Common myeloid progenitor, CD34-positive (primary cell): ENCODE measurements at regions not wholly inside any gene's neighbourhood (a gene's known extent, or its start where the extent isn't known, plus 50 kb on each side); places are given as distances from the start of the nearest gene placed in this dataset.

Experiments
- CTCF ChIA-PET: fragments of 350-600 bp; sonication (Branson Sonifier 250); formaldehyde crosslinking; loops from one replicate; lab custom pipeline; 2021; ENCODE audit warnings: antibody characterized with exemption; lab: Charles Lee
- POLR2A ChIA-PET: fragments of 350-600 bp; sonication (Branson Sonifier 250); formaldehyde crosslinking; loops from one replicate; lab custom pipeline; 2021; ENCODE audit warnings: antibody characterized with exemption; lab: Charles Lee
- DNase-seq, 3 donors: peaks; one replicate each; pipeline versions ENCODE4 v3.0.0 to v3.0.0-alpha.2; 2013
- H3K27ac ChIP-seq, 2 experiments: 1 replicate in 1 of 2; 2 replicates in 1 of 2; pipeline ENCODE4 v1.7.0; 2013; ENCODE audit warnings: inconsistent platforms in 2 of 2, low read length in 2 of 2, mild to moderate bottlenecking in 2 of 2, low read depth in 1 of 2, moderate library complexity in 1 of 2; ENCODE audit not compliant: severe bottlenecking in 2 of 2, insufficient read depth in 1 of 2, poor library complexity in 1 of 2
- H3K27me3 ChIP-seq, 5 experiments: replicated peaks in 2 of 5; 1 replicate in 3 of 5; 2 replicates in 2 of 5; pipeline versions ENCODE4 v1.6.1 to v1.7.0; 2013; ENCODE audit warnings: low read length in 4 of 5, mild to moderate bottlenecking in 2 of 5, moderate library complexity in 2 of 5, inconsistent platforms in 1 of 5; ENCODE audit not compliant: insufficient read depth in 5 of 5, control insufficient read depth in 4 of 5
- H3K36me3 ChIP-seq, 4 experiments: 1 replicate in 2 of 4; 2 replicates in 2 of 4; pipeline versions ENCODE4 v1.6.1 to v1.7.0; 2013; ENCODE audit warnings: low read length in 3 of 4, control low read depth in 1 of 4, mild to moderate bottlenecking in 1 of 4; ENCODE audit not compliant: control insufficient read depth in 4 of 4, insufficient read depth in 4 of 4
- H3K4me1 ChIP-seq, 4 experiments: 1 replicate in 3 of 4; 2 replicates in 1 of 4; pipeline versions ENCODE4 v1.6.1 to v1.7.1; 2013; ENCODE audit warnings: low read length in 3 of 4, mild to moderate bottlenecking in 3 of 4, control low read depth in 1 of 4, inconsistent platforms in 1 of 4, moderate library complexity in 1 of 4; ENCODE audit not compliant: control insufficient read depth in 4 of 4, insufficient read depth in 4 of 4; ENCODE audit errors: control extremely low read depth in 1 of 4
- H3K4me3 ChIP-seq, 7 experiments: 1 replicate in 4 of 7; 2 replicates in 3 of 7; pipeline versions ENCODE4 v1.5.1 to v1.7.0; 2013; ENCODE audit warnings: mild to moderate bottlenecking in 7 of 7, low read length in 6 of 7, moderate library complexity in 6 of 7, inconsistent platforms in 2 of 7, low read depth in 2 of 7, control low read depth in 1 of 7; ENCODE audit not compliant: insufficient read depth in 4 of 7, control insufficient read depth in 1 of 7; ENCODE audit errors: extremely low read depth in 1 of 7
- H3K9me3 ChIP-seq, 5 experiments: 1 replicate in 4 of 5; 2 replicates in 1 of 5; pipeline versions ENCODE4 v1.6.1 to v1.7.1; 2013; ENCODE audit warnings: low read length in 4 of 5, mild to moderate bottlenecking in 2 of 5, inconsistent platforms in 1 of 5, low read depth in 1 of 5, moderate library complexity in 1 of 5; ENCODE audit not compliant: control insufficient read depth in 4 of 5, insufficient read depth in 2 of 5; ENCODE audit errors: control extremely low read depth in 1 of 5
- WGBS: methylation state at CpG from one replicate; pipeline ENCODE4 v1.1.5; 2013; ENCODE audit not compliant: insufficient coverage; 5-methylcytosine and 5-hydroxymethylcytosine counted together

DNA sequence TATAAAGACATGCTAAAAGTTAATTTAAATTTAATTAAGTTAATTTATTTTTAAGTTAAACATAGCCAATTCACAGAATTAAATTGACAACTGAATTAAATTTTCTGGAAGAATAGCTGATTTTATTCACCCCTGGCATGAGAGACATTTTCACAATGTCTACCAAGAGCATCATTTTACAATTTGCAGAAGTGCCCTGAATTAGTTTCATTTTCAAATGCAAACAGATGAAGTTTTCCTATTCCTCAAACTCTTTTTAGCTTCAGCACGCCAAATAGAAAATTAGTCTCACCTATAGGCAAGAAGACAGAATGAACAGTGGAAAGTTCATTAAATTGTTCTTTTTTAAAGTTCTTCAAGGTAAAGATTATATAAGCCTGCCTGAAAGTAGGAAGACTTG is 259.3 kb downstream of the ZBBX start:
- Histone ChIP-seq H3K4me3 (no peak overlapping the region), H3K27me3 (no peaks in the 10 kb centered on the region), H3K4me1 (no peaks in the 10 kb centered on the region), H3K27ac (no peak overlapping the region), H3K36me3 (no peaks in the 10 kb centered on the region), H3K9me3 (no peaks in the 10 kb centered on the region)
- no peak for DNase-seq
- CTCF ChIA-PET: no interaction called here
- WGBS: no CpG with 5 or more reads among the region's 1 CpG
- POLR2A ChIA-PET: no interaction called here

DNA sequence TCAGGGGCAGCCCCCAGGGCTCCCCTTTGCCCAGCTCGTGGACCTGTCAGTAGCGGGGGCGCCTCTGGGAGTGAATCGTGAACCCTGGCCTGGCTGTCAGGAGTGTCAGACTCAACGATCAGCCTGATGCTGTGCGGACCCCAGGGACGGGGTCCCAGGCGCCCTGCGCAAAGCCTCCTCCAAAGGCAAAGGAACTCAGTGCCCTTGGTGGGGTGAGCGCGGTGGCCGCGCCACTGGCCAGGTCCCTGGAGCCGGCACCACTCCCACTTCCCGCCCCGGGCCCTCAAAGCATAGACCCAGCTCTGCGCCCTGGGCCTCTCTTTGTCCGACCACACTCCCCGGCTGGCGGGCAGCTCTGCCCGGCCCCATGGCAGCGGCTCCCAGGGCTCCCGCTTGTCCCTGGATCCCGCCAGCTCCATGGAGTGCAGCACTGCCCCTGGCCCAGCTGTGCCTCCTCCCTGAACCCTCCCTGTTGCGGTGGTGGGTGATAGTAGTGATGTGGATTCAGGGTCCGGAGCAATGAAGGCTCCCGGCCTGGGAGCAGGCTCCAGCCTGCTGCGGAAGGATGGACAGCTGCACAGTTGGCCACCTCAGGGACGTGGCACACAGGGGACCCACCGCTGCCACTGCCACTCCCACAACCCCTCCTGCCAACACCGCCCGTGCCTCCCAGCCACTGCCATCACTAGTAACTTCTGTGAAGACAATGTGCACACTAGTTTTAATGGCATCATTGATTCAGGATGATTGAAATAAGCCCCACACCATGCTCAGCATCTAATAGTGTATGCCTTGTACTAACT is 263.8 kb downstream of the ZBBX start:
- Histone ChIP-seq H3K4me3 (no peak overlapping the region), H3K4me1 (no peaks in the 10 kb centered on the region), H3K36me3 (no peaks in the 10 kb centered on the region), H3K27me3 (no peaks in the 10 kb centered on the region), H3K9me3 (no peaks in the 10 kb centered on the region), H3K27ac (no peak overlapping the region)
- ChIA-PET POLR2A (no interaction called here), CTCF (no interaction called here)
- DNase-seq: no peak
- 92% methylated on average over 28 of the region's 32 CpGs for WGBS

DNA sequence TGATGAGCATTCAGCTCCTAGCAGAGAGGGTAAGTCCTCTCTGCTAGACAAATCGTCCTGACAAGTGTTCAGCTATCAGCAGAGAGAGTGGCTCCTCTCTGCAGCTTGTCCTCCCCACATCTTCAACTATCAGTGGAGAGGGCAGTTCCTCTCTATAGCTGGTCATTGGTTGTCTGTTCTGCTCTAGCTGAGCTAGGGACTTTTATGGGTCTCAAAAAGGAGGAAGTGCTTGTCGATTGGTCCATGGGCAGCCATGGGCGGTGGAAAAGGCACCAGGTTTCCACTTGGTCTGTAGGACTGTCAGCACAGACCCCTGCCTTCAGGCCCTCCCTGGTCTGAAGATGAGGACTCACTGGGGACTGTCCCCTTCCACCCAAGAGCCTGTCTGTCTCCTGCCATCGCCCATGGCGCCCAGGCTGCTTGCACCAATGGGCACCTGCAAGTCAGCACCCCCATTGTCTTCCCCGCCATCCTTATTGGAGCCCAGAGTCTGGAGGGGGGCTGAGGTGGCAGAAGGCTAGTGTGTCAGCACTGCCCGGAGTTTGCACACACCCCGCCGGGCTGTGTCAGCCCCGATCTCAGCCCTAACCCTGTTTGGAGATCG is 264.7 kb downstream of the ZBBX start:
- Histone ChIP-seq H3K4me3 (no peak overlapping the region), H3K9me3 (no peaks in the 10 kb centered on the region), H3K27me3 (no peaks in the 10 kb centered on the region), H3K36me3 (no peaks in the 10 kb centered on the region), H3K27ac (no peak overlapping the region), H3K4me1 (no peaks in the 10 kb centered on the region)
- ChIA-PET CTCF (no interaction called here), POLR2A (no interaction called here)
- WGBS: 88% methylated on average over 11 of the region's 11 CpGs
- no peak for DNase-seq

DNA sequence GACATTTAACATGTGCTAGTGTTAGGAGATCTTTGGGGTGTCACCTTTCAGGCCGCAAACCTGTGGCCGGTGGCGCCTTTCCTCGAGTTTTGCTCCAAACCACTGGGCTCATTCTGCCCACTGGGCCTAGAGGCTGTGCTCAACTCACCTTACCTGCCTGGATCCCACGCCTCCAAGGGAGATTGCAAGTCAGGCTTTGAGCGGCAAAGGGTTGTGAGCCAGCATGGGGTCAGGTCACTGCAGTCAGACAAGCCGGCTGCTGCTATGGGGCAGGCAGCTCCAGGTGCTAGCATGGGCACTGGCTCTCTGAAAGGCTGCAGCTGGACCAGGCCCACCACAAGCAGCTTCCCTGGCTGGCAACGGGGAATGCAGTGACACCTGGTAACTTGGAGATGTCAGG is 265.5 kb downstream of the ZBBX start:
- 100% methylated on average over 4 of the region's 8 CpGs for WGBS

DNA sequence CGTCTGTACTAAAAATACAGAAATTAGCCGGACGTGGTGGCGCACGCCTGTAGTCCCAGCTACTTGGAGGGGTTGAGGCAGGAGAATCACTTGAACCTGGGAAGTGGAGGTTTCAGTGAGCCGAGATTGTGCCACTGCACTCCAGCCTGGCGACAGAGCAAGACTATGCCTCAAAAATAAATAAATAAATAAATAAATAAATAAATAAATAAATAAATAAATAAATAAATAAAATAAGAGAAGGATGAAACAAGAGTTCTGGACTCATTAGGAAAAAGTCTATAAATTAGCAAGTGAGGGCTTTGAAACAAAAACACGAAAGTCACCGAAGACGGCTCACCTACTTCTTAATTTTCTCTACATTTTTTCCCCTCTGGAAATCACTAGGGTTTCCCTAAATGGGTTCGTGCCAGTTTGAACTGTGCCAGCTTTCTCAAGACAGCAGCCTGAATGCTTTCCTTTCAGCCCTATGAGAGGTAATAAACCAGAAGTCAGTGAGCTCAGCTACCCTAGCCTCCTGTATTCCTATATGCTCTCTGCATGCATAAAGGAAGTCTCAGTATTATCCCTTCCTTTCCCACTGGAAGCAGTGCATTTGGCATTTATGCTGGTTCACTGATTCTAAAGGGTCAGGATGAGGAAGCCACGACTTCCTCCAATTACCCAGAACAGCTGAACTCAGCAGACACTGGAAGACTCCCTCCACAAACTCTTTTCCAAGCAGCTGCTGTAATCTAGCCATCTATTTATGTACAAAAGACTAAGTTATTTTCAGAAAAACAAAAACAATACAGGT is 266.9 kb downstream of the ZBBX start:
- H3K27me3 ChIP-seq: no peaks in the 10 kb centered on the region
- DNase-seq: no peak
- ChIA-PET POLR2A (no interaction called here), CTCF (no interaction called here)
- WGBS: 89% methylated on average over 10 of the region's 12 CpGs
- no peaks in the 10 kb centered on the region for H3K36me3 ChIP-seq
- H3K4me3 ChIP-seq: no peak overlapping the region
- H3K4me1 ChIP-seq: no peaks in the 10 kb centered on the region
- H3K9me3 ChIP-seq: no peaks in the 10 kb centered on the region
- no peak overlapping the region for H3K27ac ChIP-seq

More for the DNA sequence above, 265.5 kb downstream of the ZBBX start:
- Histone ChIP-seq H3K27ac (no peak overlapping the region), H3K9me3 (no peaks in the 10 kb centered on the region), H3K36me3 (no peaks in the 10 kb centered on the region), H3K27me3 (no peaks in the 10 kb centered on the region), H3K4me3 (no peak overlapping the region), H3K4me1 (no peaks in the 10 kb centered on the region)
- ChIA-PET CTCF (no interaction called here), POLR2A (no interaction called here)
- no peak for DNase-seq

DNA sequence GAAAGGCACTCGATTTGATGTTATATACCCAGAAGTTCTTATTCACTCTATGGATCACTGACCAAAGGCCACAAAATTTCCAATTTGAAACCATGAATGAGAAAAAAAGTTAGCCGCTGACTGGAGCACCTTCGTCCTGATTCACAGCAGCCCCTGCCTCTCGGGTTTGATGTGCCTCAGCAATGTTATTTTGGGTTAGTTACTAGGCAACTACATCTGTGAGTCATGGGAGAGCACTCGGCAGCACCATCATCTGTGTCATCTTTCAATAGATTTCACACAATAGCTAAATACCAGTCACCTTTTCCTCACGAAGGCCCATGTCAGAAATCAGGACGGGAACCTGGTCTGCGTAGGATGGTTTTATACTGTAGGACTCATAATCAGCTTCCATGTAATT is 269.2 kb downstream of the ZBBX start:
- DNase-seq: no peak
- POLR2A ChIA-PET: no interaction called here
- 92% methylated on average over 6 of the region's 8 CpGs for WGBS
- H3K27ac ChIP-seq: no peak overlapping the region
- H3K27me3 ChIP-seq: no peaks in the 10 kb centered on the region
- no peak overlapping the region for H3K4me3 ChIP-seq
- no peaks in the 10 kb centered on the region for H3K36me3 ChIP-seq
- H3K9me3 ChIP-seq: no peaks in the 10 kb centered on the region
- H3K4me1 ChIP-seq: no peaks in the 10 kb centered on the region
- CTCF ChIA-PET: no interaction called here

DNA sequence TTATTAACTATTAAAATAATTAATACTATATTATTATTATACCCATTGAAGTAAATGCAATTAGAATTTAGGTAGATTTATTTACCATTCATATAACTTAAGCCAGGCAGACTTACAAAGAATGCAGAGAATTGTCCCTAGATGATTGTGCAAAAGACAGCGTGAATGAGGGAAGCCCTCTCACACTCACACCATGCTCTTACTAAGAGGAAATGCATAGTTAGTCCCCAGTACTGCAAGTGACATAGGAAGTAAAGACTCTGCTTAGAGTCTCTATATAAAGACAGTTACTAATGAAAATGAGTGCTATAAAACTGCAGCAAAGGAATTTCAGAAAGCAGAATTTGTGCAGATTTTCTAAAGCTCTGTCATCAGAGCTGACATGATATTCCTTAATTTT is 270.4 kb downstream of the ZBBX start:
- DNase-seq: no peak
- Histone ChIP-seq H3K4me3 (no peak overlapping the region), H3K9me3 (no peaks in the 10 kb centered on the region), H3K27me3 (no peaks in the 10 kb centered on the region), H3K36me3 (no peaks in the 10 kb centered on the region), H3K27ac (no peak overlapping the region), H3K4me1 (no peaks in the 10 kb centered on the region)
- ChIA-PET CTCF (no interaction called here), POLR2A (no interaction called here)
- no CpG with 5 or more reads among the region's 1 CpG for WGBS
